HepG2 (cell line): ENCODE measurements at regions not wholly inside any gene's neighbourhood (a gene's known extent, or its start where the extent isn't known, plus 50 kb on each side); places are given as distances from the start of the nearest gene placed in this dataset.
A peak's percentile ranks its signal among the peaks of the same experiment; 100 is the strongest.

Source experiments
- ATAC-seq: fragments of 200-7000 bp; cut with Tn5 transposase; 3 replicates; pipeline ENCODE4 v1.9.1; 2020; ENCODE audit warnings: mild to moderate bottlenecking, moderate library complexity
- BruUV-seq: library from RNA; stranded (reverse); fragments of 400-500 nt; replicated peaks from 2 replicates; lab custom pipeline; 2021; lab: Mats Ljungman, UMichigan
- CTCF ChIA-PET: fragments of 300-600 bp; formaldehyde crosslinking; extraction: SDS; loops from one replicate; lab custom pipeline; 2021; ENCODE audit warnings: low total read pairs, inconsistent platforms, low intra/inter-chr PET ratio; lab: Yijun Ruan, JAX
- POLR2A ChIA-PET: fragments of 350-600 bp; sonication (Branson Sonifier 250); formaldehyde crosslinking; loops from one replicate; lab custom pipeline; 2020; ENCODE audit warnings: antibody characterized with exemption, inconsistent platforms; lab: Yijun Ruan, JAX
- DNase-seq: peaks from one replicate; pipeline ENCODE4 v3.0.0-alpha.2; 2015; ENCODE audit warnings: low spot score
- FAIRE-seq: peaks from 3 replicates; lab custom pipeline; 2011; peaks lifted over from hg19 to GRCh38; lab: Jason Lieb, UNC
- H2AFZ ChIP-seq: one replicate; pipeline ENCODE4 v1.6.1; 2011; ENCODE audit warnings: low read length, inconsistent platforms
- H3K27ac ChIP-seq: fragments of 300-600 bp; 3 replicates; pipeline ENCODE4 v1.8.0; 2011; ENCODE audit warnings: mixed run types, mild to moderate bottlenecking, mixed read lengths, low read length, inconsistent platforms; ENCODE audit not compliant: insufficient read depth; ENCODE audit errors: extremely low read length
- H3K27me3 ChIP-seq, 2 experiments: fragments of 200-600 bp in 1 of 2; 2 replicates in 1 of 2; 3 replicates in 1 of 2; pipeline versions ENCODE4 v1.6.0 to v1.8.0; 2011; ENCODE audit warnings: low read length in 2 of 2, mild to moderate bottlenecking in 2 of 2, moderate library complexity in 2 of 2, inconsistent platforms in 1 of 2; ENCODE audit not compliant: insufficient read depth in 2 of 2, control insufficient read depth in 1 of 2
- H3K36me3 ChIP-seq, 2 experiments: fragments of 200-600 bp in 1 of 2; replicated peaks in 1 of 2; 2 replicates in 1 of 2; 3 replicates in 1 of 2; pipeline versions ENCODE4 v1.5.1 to v1.8.0; 2011; ENCODE audit warnings: low read length in 2 of 2, inconsistent platforms in 1 of 2; ENCODE audit not compliant: insufficient read depth in 2 of 2, control insufficient read depth in 1 of 2
- H3K4me1 ChIP-seq: 2 replicates; pipeline ENCODE4 v1.5.1; 2012; ENCODE audit warnings: low read length, inconsistent platforms; ENCODE audit not compliant: insufficient read depth
- H3K4me2 ChIP-seq: 2 replicates; pipeline ENCODE4 v1.6.0; 2011; ENCODE audit warnings: low read depth, low read length, inconsistent platforms
- H3K4me3 ChIP-seq, 3 experiments: fragments of 200-600 bp in 1 of 3; sonication (generic), shearing (Covaris generic) in 1 of 3; replicated peaks in 1 of 3; 2 replicates each; pipeline ENCODE4 v1.5.1; 2011 to 2016; ENCODE audit warnings: low read length in 3 of 3, inconsistent platforms in 2 of 3, low read depth in 2 of 3, mild to moderate bottlenecking in 2 of 3, control low read depth in 1 of 3, mixed read lengths in 1 of 3; ENCODE audit not compliant: insufficient read depth in 1 of 3
- H3K79me2 ChIP-seq: one replicate; pipeline ENCODE4 v1.6.1; 2011; ENCODE audit warnings: low read length, inconsistent platforms; ENCODE audit not compliant: insufficient read depth
- H3K9ac ChIP-seq: 2 replicates; pipeline ENCODE4 v1.6.0; 2011; ENCODE audit warnings: mild to moderate bottlenecking, low read depth, low read length, inconsistent platforms; ENCODE audit not compliant: insufficient read depth
- H3K9me3 ChIP-seq: 2 replicates; pipeline ENCODE4 v1.5.1; 2012; ENCODE audit warnings: mild to moderate bottlenecking, low read length
- H4K20me1 ChIP-seq: 2 replicates; pipeline ENCODE4 v1.6.0; 2011; ENCODE audit warnings: inconsistent platforms, mild to moderate bottlenecking, low read length, moderate library complexity; ENCODE audit not compliant: insufficient read depth
- CENPT ChIP-seq: sonication (generic); formaldehyde crosslinking; IDR thresholded peaks from 2 replicates; pipeline ENCODE4 v1.8.0; 2022; ENCODE audit warnings: low read depth, mild to moderate bottlenecking, moderate library complexity, missing genetic modification reagents
- ESRRA ChIP-seq: sonication (generic); formaldehyde crosslinking; IDR thresholded peaks from 2 replicates; pipeline ENCODE4 v1.5.1; 2020; ENCODE audit warnings: mild to moderate bottlenecking, low read depth, missing genetic modification reagents
- FOSL2 ChIP-seq: sonication (generic); formaldehyde crosslinking; IDR thresholded peaks from 2 replicates; pipeline ENCODE4 v1.4.0; 2020; ENCODE audit warnings: missing genetic modification reagents
- GATA4 ChIP-seq: sonication (generic); IDR thresholded peaks from 2 replicates; pipeline ENCODE4 v1.6.1; 2016; ENCODE audit warnings: antibody characterized with exemption, low read depth, borderline replicate concordance
- HMG20B ChIP-seq: conservative IDR thresholded peaks from 2 replicates; pipeline ENCODE4 v1.6.1; 2016; ENCODE audit warnings: missing genetic modification reagents, missing compliant biosample characterization
- MATR3 ChIP-seq: sonication (generic); formaldehyde crosslinking; IDR thresholded peaks from 2 replicates; pipeline ENCODE4 v1.4.0; 2020; ENCODE audit warnings: missing genetic modification reagents
- MTA1 ChIP-seq: sonication (generic); formaldehyde crosslinking; IDR thresholded peaks from 2 replicates; pipeline ENCODE4 v1.4.0; 2020; ENCODE audit warnings: missing genetic modification reagents, mild to moderate bottlenecking, borderline replicate concordance
- ZFP36 ChIP-seq: fragments of 150-350 bp; IDR thresholded peaks from 2 replicates; pipeline ENCODE4 v1.6.1; 2018; ENCODE audit warnings: borderline replicate concordance, low read length, low read depth; ENCODE audit not compliant: partially characterized antibody
- ZFP91 ChIP-seq: sonication (generic); formaldehyde crosslinking; IDR thresholded peaks from 2 replicates; pipeline ENCODE4 v1.9.0; 2022; ENCODE audit warnings: missing genetic modification reagents, mild to moderate bottlenecking, borderline replicate concordance
- ZNF577 ChIP-seq: sonication (generic); formaldehyde crosslinking; IDR thresholded peaks from 2 replicates; pipeline ENCODE4 v1.4.0; 2020; ENCODE audit warnings: mild to moderate bottlenecking, low read depth, missing genetic modification reagents, borderline replicate concordance
- ZNF605 ChIP-seq: sonication (generic); formaldehyde crosslinking; IDR thresholded peaks from 2 replicates; pipeline ENCODE4 v1.8.0; 2022; ENCODE audit warnings: mild to moderate bottlenecking, missing genetic modification reagents
- WGBS: methylation state at CpG from one replicate; pipeline ENCODE4 v1.1.6; 2017; ENCODE audit warnings: low lambda C conversion rate; 5-methylcytosine and 5-hydroxymethylcytosine counted together
- in situ Hi-C: cut with HindIII; loops from 2 replicates; pipeline ENCODE4 v1.10.0; 2017; ENCODE audit warnings: low pct_unique_long_range_greater_than_20kb; ENCODE audit not compliant: extremely low pct_ligation_motif_present
- intact Hi-C: fragments of 100-400 bp; cut with micrococcal nuclease; formaldehyde crosslinking; loops from one replicate; pipeline ENCODE4 v1.10.0; 2022; ENCODE audit not compliant: unreplicated experiment
- TF ChIP-seq, protein P1 (sequence below): sonication (generic); formaldehyde crosslinking; conservative IDR thresholded peaks from 2 replicates; pipeline ENCODE4 v1.4.0; 2020; ENCODE audit warnings: missing genetic modification reagents
- TF ChIP-seq, protein P2 (sequence below): sonication (generic); formaldehyde crosslinking; IDR thresholded peaks from 2 replicates; pipeline ENCODE4 v1.5.0; 2020; ENCODE audit warnings: missing genetic modification reagents

- WGBS, result 4% methylated on average over 1 of the region's 1 CpG
- Histone ChIP-seq H3K4me3 (no peak overlapping the region), H3K27ac (no peak overlapping the region), H4K20me1 (no peaks in the 10 kb centered on the region), H3K9me3 (peaks cover 84% of the 10 kb centered on the region), H3K79me2 (no peaks in the 10 kb centered on the region), H3K36me3 (no peaks in the 10 kb centered on the region), H3K4me2 (no peak overlapping the region), H3K4me1 (no peaks in the 10 kb centered on the region), H3K9ac (no peak overlapping the region), H2AFZ (no peak overlapping the region), H3K27me3 (no peaks in the 10 kb centered on the region)
- in situ Hi-C loops, result no loop called here
- intact Hi-C loops, result no loop called here
- DNase-seq (peak; percentile 6), ATAC-seq (peak; percentile 74), FAIRE-seq (no peak)
- CTCF ChIA-PET, result no interaction called here
- POLR2A ChIA-PET, result no interaction called here
- no TSS peak for BruUV-seq
- TF ChIP-seq FOSL2 (CRISPR knock-in tag) (peak; percentile 36; the same call in 1 of the 2 replicates), HMG20B (no peak)
Observed at GRCh38 chr20:12152996-12153395, 235.3 kb downstream of the BTBD3 start.

DNA sequence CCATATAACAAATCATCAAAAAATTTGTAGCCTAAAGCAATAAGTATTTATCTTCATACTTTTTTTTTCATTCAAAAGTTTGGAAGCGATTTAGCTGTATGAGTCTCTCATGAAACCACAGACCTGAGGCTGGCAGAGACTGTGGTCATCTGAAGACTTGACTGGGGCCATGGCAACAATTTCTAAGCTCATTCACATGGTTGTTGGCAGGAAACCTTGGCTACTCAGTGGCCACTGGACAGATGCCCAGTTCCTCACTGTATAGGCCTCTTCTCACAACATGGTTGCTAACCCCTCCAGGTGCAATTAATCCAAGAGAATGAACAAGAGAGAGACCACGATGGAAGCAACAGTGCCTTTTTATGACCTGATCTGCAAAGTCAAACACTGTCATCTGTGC lies 235.9 kb downstream of the BTBD3 start:
- no peaks in the 10 kb centered on the region for H4K20me1 ChIP-seq
- H3K4me1 ChIP-seq, result no peaks in the 10 kb centered on the region
- no peak overlapping the region for H2AFZ ChIP-seq
- intact Hi-C loops (no loop called here), in situ Hi-C loops (no loop called here)
- H3K4me3 ChIP-seq, result no peak overlapping the region
- ATAC-seq, result no peak
- no peaks in the 10 kb centered on the region for H3K79me2 ChIP-seq
- CTCF ChIA-PET, result no interaction called here
- H3K27me3 ChIP-seq, result no peaks in the 10 kb centered on the region
- no peaks in the 10 kb centered on the region for H3K36me3 ChIP-seq
- DNase-seq, result no peak
- POLR2A ChIA-PET, result no interaction called here
- no peak overlapping the region for H3K9ac ChIP-seq
- no TSS peak for BruUV-seq
- no peak overlapping the region for H3K27ac ChIP-seq
- no peak for FAIRE-seq
- H3K9me3 ChIP-seq, result peaks cover 81% of the 10 kb centered on the region
- no peak overlapping the region for H3K4me2 ChIP-seq
- 24% methylated on average over 2 of the region's 2 CpGs for WGBS
- TF ChIP-seq, protein P1, sequence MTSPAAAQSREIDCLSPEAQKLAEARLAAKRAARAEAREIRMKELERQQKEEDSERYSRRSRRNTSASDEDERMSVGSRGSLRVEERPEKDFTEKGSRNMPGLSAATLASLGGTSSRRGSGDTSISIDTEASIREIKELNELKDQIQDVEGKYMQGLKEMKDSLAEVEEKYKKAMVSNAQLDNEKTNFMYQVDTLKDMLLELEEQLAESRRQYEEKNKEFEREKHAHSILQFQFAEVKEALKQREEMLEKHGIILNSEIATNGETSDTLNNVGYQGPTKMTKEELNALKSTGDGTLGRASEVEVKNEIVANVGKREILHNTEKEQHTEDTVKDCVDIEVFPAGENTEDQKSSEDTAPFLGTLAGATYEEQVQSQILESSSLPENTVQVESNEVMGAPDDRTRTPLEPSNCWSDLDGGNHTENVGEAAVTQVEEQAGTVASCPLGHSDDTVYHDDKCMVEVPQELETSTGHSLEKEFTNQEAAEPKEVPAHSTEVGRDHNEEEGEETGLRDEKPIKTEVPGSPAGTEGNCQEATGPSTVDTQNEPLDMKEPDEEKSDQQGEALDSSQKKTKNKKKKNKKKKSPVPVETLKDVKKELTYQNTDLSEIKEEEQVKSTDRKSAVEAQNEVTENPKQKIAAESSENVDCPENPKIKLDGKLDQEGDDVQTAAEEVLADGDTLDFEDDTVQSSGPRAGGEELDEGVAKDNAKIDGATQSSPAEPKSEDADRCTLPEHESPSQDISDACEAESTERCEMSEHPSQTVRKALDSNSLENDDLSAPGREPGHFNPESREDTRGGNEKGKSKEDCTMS, result no peak
- TF ChIP-seq ZFP36, result no peak
- TF ChIP-seq ZNF577, result no peak
- TF ChIP-seq MTA1 (CRISPR knock-in tag), result no peak
- no peak for TF ChIP-seq ZFP91
- no peak for TF ChIP-seq GATA4
- TF ChIP-seq ESRRA (CRISPR knock-in tag), result no peak
- no peak for TF ChIP-seq ZNF605 (CRISPR knock-in tag)
- TF ChIP-seq CENPT, result no peak
- TF ChIP-seq, protein P2, sequence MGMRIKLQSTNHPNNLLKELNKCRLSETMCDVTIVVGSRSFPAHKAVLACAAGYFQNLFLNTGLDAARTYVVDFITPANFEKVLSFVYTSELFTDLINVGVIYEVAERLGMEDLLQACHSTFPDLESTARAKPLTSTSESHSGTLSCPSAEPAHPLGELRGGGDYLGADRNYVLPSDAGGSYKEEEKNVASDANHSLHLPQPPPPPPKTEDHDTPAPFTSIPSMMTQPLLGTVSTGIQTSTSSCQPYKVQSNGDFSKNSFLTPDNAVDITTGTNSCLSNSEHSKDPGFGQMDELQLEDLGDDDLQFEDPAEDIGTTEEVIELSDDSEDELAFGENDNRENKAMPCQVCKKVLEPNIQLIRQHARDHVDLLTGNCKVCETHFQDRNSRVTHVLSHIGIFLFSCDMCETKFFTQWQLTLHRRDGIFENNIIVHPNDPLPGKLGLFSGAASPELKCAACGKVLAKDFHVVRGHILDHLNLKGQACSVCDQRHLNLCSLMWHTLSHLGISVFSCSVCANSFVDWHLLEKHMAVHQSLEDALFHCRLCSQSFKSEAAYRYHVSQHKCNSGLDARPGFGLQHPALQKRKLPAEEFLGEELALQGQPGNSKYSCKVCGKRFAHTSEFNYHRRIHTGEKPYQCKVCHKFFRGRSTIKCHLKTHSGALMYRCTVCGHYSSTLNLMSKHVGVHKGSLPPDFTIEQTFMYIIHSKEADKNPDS (CRISPR knock-in tag), result no peak
- TF ChIP-seq MATR3, result no peak
